Neural cell (in vitro differentiated cells): ENCODE measurements at regions not wholly inside any gene's neighbourhood (a gene's known extent, or its start where the extent isn't known, plus 50 kb on each side); places are given as distances from the start of the nearest gene placed in this dataset.

Source experiments
- MXI1 ChIP-seq: fragments of 450-650 bp; conservative IDR thresholded peaks from 2 replicates; pipeline ENCODE4 v1.6.1; 2014; ENCODE audit warnings: antibody characterized with exemption, mild to moderate bottlenecking; ENCODE audit not compliant: poor library complexity, severe bottlenecking
- POLR2AphosphoS5 ChIP-seq: IDR thresholded peaks from 2 replicates; pipeline ENCODE4 v1.6.1; 2012
- RAD21 ChIP-seq: fragments of 450-650 bp; conservative IDR thresholded peaks from 2 replicates; pipeline ENCODE4 v1.6.1; 2014; ENCODE audit warnings: antibody characterized with exemption, mild to moderate bottlenecking, moderate library complexity
- SMC3 ChIP-seq: fragments of 450-650 bp; conservative IDR thresholded peaks from 2 replicates; pipeline ENCODE4 v1.6.1; 2014; ENCODE audit warnings: antibody characterized with exemption, mild to moderate bottlenecking, moderate library complexity; ENCODE audit not compliant: poor library complexity
- TF ChIP-seq, protein P1 (sequence below): fragments of 450-650 bp; IDR thresholded peaks from 2 replicates; pipeline ENCODE4 v1.5.1; 2014; ENCODE audit warnings: antibody characterized with exemption, mild to moderate bottlenecking, moderate library complexity; ENCODE audit not compliant: poor library complexity, severe bottlenecking

DNA sequence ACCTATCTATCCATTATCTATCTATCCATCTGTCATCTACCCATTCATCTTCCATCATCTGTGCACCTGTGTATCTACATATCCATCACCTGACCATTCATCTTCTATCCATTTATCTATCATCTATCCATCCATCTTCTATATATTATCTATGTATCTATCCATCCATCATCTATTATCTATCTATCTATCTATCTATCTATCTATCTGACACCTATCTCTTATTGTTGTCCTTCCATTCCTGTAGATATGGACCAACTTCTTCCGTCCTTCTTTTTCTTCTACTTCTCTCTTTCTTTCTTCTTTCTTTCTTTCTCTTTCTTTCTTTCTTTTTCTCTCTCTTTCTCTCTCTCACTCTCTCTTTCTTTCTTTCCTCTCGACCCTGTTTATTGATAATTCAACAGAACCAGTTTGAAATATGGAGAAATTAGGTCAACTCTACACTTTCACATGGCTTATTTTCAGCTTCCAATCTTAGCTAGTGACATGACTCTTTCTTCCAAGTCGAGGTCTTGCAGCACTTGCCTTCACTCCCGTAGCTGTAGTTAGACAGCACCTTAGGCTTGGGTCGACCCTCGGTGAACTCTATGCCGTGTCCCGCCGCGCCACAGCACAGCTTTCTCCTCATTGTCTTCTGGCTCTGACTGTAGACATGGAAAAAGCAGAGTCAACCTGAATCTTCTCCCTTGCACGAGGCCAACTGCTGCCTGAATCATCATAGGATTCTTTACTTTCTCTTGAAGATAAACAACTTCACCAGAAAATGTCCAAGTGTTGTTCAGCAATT lies 110.4 kb upstream of the EXOC2 start:
- TF ChIP-seq, protein P1, sequence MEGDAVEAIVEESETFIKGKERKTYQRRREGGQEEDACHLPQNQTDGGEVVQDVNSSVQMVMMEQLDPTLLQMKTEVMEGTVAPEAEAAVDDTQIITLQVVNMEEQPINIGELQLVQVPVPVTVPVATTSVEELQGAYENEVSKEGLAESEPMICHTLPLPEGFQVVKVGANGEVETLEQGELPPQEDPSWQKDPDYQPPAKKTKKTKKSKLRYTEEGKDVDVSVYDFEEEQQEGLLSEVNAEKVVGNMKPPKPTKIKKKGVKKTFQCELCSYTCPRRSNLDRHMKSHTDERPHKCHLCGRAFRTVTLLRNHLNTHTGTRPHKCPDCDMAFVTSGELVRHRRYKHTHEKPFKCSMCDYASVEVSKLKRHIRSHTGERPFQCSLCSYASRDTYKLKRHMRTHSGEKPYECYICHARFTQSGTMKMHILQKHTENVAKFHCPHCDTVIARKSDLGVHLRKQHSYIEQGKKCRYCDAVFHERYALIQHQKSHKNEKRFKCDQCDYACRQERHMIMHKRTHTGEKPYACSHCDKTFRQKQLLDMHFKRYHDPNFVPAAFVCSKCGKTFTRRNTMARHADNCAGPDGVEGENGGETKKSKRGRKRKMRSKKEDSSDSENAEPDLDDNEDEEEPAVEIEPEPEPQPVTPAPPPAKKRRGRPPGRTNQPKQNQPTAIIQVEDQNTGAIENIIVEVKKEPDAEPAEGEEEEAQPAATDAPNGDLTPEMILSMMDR, result no peak
- TF ChIP-seq POLR2AphosphoS5 (no peak), RAD21 (no peak), SMC3 (no peak), MXI1 (no peak)
